Fibroblast of peridontal ligament (primary cell): ENCODE measurements at regions not wholly inside any gene's neighbourhood (a gene's known extent, or its start where the extent isn't known, plus 50 kb on each side); places are given as distances from the start of the nearest gene placed in this dataset.
"Not testable (repeated sequence)": the region's sequence is repeated elsewhere in the genome, so short reads cannot be mapped to it uniquely, and the experiment has no call there.

Experiments used
- DNase-seq: peaks from one replicate; pipeline ENCODE4 v3.0.0-alpha.2; 2010; ENCODE audit errors: extremely low read depth

DNA sequence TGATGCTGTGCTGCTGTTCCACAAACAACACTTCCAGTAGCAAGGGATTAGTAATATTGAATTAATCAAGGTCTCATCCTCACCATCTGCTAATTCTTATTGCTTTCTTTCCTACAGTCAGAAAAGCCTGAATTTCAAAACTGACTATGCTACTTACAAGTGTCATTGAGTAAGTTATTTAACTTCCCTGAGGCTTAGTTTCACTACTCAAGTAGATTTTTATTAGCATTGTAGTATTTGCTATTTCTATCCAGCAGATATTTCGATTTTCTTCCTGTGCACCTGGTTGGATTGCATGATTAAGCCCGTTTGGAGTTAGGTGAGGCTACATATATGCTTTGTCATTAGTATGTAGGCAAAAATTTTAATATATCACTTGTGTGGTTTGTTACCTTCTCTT lies 591.5 kb downstream of the TRHDE start:
- DNase-seq, result no peak

DNA sequence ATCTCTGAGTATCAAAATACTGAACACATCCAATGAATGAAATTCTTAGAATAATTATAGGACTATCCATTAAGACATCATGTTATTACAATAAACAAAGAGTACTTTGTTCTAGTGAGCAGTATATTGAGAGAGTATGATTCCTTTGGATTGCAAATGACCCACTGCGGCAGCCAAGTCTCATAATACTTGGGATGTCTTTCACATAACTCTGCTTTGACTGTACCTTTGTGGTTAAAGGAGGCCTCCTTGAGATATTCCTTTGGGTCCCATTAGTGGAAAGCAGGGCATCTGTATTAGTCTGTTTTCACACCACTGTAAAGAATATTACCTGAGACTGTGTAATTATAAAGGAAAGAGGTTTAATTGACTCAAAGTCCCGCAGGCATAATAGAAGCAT lies 593.8 kb downstream of the TRHDE start:
- no peak for DNase-seq

- DNase-seq, result no peak
Observed at GRCh38 chr12:72869024-72869423, 596.9 kb downstream of the TRHDE start.

GRCh38 chr12:72872238-72872887 lies 600.2 kb downstream of the TRHDE start:
- no peak for DNase-seq

DNA sequence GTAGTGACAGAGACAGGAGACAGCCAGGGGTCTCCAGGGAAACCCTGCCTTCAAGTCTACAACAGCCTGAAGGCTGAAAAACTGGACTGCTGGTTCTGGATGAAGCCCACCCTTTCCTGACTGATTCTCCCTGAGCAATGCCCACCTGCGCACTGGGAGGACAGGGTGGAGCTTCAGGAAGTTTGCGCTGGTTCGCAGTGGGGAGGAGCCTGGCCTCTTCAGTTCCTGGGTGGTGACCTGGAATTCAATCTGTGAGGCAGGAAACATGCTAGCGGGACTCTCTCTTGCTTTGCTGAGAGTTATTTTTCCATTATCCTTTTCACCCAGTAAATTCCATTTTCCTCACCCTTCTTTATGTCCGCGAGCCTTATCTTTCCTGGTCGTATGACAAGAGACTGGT lies 600.8 kb downstream of the TRHDE start:
- no peak for DNase-seq

- no peak for DNase-seq
Observed at GRCh38 chr12:72876092-72876491, 603.9 kb downstream of the TRHDE start.

DNA sequence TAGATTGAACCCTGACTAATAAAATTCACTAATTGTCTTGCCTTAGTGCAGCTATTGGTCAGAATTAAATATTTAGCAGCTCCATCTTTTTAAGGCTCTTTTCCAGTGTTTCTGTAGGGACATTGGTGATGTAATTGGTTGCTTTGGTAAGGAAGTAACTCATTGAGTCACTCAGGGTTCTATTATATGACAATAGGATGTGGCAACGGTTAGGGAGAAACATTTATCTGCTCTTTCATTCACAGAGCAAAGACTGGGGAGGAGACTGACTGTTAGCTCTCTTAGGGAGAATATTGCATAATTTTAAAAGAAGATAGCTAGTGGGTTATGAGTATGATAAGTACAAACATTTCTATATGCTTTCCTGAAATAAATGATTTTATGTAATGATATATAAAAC lies 616.5 kb downstream of the TRHDE start:
- DNase-seq, result no peak

GRCh38 chr12:72889791-72890190 lies 617.6 kb downstream of the TRHDE start:
- no peak for DNase-seq

DNA sequence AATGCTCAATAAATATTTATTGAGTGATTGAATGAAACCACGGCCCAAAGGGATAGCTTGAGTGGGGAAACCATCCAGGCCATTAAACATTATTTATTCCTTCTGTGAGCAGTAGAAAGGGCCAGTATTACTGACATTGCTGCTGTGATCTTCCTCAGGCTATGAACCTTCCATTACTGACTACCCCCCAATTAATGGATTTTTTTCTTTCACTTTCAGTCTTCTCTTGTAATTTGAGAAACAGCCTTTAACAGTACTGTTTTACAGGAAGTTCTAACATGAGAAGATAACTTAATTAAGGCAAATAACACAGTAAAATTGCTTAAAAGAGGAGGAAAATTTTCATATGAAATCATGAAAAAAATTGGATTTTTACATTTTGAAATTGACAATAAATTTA lies 629.5 kb downstream of the TRHDE start:
- no peak for DNase-seq

DNA sequence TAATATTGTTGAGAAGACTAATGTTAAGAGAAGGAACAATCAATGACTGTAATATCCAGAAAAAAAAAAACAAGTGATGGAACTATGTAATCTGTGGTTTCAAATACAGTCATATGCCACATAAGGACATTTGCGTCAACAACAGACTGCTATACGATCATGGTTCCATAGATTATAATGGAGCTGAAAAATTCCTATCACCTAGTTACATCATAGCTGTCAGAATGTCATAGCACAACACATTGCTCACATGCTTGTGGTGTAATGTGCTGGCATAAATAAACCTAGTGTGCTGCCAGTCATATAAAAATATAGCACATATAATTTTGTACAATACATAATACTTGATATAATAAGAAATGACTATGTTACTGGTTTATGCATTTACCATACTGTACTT lies 653.5 kb downstream of the TRHDE start:
- DNase-seq, result no peak

GRCh38 chr12:72931838-72932237 lies 659.7 kb downstream of the TRHDE start:
- DNase-seq, result not testable (repeated sequence)

- DNase-seq, result no peak
Observed at GRCh38 chr12:72937486-72937885, 665.3 kb downstream of the TRHDE start.

DNA sequence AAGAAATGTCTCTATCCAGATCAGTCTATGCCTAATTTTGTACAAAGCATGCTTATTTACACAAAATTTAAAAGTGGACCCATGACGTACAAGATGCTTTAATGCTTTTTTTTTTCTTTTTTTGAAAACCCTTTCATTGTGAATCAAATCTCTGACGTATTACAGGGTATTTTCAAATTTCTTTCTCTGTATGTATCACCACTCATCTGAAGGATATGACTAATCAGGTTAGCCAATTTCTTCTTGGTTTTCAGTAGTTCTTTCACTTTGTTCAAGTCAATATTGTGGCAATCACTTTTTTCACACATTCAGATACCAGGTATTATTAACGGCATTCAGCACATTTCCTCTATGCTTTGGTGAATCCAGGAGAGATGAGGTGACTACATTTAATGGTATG lies 685.3 kb downstream of the TRHDE start:
- DNase-seq, result no peak

DNA sequence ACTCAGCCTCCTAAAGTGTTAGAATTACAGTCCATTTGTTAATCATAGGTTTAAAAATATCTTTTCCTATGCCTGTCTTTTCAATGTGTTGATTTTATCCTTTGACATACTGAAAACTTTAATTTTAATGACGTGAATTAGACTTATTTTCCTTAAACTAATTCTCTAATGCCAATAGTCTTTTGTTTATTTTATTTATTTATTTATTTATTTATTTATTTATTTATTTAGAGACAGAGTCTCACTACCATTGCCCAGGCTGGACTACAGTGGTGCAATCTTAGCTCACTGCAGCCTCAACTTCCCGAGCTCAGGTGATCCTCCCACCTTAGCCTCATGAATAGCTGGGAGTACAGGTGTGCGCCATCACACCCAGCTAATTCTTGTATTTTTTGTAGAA lies 694.5 kb downstream of the TRHDE start:
- DNase-seq, result no peak

DNA sequence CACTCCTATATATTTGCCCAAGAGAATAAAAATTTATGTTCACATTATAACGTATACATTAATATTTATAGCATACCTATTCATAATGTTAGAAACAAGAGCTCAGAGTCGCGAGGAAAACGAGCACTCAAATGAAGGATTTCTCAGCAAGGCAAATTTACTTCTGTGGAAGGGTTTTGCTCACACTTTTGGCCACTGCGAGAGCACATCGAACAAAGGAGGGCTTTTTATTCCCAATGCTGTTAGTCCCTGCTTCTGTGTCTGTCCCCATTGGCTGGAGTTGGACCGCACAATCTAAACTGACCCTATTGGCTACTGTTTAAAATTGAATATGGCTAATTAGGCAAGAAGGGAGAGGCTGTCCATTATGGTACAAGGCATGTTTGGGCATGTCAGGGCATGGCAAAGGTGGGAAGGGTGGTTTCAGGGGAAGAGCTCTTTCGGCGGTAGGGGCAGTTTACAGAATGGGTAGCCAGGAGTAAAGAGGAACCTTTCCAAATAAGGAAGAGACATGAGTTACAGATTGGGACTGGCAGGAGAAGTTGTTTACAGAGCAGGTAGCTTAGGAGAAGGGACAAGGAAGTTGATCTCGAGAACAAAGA lies 702.9 kb downstream of the TRHDE start:
- no peak for DNase-seq

GRCh38 chr12:72978999-72979398 lies 706.8 kb downstream of the TRHDE start:
- no peak for DNase-seq

- no peak for DNase-seq
Observed at GRCh38 chr12:72982356-72982755, 710.2 kb downstream of the TRHDE start.

DNA sequence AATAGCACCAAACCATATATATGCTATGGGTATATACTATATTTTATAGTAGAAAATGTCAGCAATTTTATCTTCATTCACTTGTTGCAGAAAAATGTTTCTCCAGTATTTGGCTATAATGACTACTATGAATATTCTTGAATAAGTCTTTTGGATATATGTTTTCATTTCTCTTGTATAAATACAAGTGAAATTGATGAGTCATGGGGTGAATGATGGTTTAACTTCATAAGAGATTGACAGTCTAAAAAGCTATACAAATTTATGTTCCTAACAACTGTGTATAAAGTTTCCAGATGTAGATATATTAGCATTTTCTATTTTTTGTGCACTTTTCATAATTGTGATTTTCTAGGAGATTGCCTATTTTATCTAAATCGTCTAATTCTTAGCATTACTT lies 714.8 kb downstream of the TRHDE start:
- no peak for DNase-seq

DNA sequence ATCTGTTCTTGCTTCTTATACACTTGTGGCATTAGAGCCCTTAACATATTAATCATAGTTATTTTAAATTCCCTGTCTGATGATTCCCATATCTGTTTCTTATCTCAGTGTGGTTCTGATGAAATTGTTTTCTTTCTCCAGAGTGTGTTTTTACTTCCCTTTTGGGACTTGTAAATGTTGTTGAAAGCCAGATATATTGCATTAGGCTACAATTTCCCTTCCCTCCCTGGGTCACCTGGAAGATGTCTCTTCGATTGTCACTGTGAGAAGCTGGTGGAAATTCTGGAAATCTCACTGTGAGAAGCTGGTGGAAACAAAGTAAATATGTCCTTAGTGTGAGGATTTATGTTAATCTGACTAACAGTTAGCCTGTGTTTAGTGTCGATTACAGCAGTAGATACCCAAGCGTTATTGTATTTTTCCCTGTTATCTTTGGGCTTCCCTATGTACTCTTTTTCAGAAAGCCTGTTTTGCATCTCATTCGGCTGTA lies 717.3 kb downstream of the TRHDE start:
- DNase-seq, result no peak

DNA sequence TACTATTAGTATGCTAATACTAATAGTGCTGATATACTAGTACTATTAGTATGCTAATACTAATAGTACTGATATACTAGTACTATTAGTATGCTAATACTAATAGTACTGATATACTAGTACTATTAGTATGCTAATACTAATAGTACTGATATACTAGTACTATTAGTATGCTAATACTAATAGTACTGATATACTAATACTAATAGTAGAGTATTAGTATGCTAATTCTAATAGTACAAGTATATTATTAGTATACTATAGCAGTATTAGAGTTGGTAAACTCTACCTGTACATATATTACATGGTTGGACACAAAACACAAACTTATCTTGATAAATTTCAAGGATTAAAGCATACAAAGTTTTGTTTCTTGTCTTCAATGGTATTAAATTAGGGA lies 722.9 kb downstream of the TRHDE start:
- not testable (repeated sequence) for DNase-seq

- DNase-seq, result no peak
Observed at GRCh38 chr12:72995616-72996015, 723.4 kb downstream of the TRHDE start.

GRCh38 chr12:73001806-73002205 lies 729.6 kb downstream of the TRHDE start:
- DNase-seq, result not testable (repeated sequence)

GRCh38 chr12:73002504-73002903 lies 730.3 kb downstream of the TRHDE start:
- DNase-seq, result not testable (repeated sequence)
